ENCODE measurements at regions not wholly inside any gene's neighbourhood (a gene's known extent, or its start where the extent isn't known, plus 50 kb on each side); places are given as distances from the start of the nearest gene placed in this dataset.
A peak's percentile ranks its signal among the peaks of the same experiment; 100 is the strongest.

DNA sequence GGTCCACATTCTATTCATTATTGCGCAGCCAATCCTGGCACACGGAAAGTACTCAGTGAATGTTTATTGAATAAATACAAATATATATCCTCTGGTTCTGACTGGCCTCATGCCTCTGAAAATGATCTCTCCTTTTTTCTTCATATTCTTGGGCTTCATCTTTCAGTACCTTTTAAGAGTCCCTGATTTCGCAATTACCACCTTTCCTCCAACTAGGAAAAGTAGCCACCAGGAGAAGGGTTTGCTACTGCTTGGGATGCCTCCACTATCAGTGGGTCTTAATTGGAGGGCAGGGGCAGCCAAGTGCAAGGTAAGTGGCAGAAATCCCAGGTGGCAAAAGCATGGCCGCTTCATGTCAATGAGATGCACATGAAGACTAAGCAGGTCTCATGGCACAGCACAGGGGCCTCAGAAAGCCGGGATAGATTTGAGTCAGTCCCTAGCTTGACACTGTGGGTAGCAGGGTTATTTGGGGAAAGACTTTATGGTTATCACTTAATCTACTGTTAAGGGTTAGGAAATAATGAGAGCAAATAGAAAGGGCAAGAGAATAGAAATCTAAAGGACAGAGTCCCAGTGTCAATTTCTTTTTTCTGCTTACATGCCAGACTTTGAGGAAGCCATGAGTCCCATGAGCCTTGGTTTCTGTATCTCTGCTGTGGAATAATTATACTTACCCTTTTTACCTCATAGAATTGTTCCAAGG lies 361.1 kb downstream of the MAN2A1 start:
- Histone ChIP-seq H3K27ac (ENCODE audit: low read depth, low read length, severe bottlenecking) (no peak overlapping the region), H3K4me3 (ENCODE audit: extremely low read depth, insufficient read depth, low read length, poor library complexity, severe bottlenecking) (no peak overlapping the region), H3K36me3 (ENCODE audit: control insufficient read depth, insufficient read depth, low read length) (no peaks in the 10 kb centered on the region), H3K9me3 (ENCODE audit: control insufficient read depth, low read length) (no peaks in the 10 kb centered on the region), H3K4me1 (ENCODE audit: control insufficient read depth, insufficient read depth, low read length, poor library complexity, severe bottlenecking) (no peaks in the 10 kb centered on the region)
- WGBS, 2 experiments (ENCODE audit: insufficient coverage in 2 of 2), result 81 to 94% methylated on average over 2 of the region's 5 CpGs

DNA sequence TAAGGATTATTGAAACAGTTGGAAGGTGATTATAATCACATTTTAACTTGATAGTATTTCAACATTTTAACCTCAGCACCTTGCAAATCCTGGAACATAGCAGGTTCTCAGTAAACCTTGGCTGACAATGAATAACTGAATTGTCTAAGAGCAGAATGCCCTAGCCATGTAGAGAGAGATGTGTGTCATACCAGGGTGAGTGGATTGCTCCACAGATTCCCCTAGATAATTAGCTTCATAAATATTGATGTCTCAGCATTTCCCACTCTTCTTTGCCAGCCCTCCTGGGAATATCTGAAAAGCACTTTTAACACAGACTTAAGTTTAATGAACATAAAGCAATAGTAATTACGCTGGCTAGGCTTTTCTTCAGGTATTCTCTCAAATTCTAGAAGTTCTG lies 363.5 kb downstream of the MAN2A1 start:
- Histone ChIP-seq H3K4me1 (ENCODE audit: control insufficient read depth, insufficient read depth, low read length, poor library complexity, severe bottlenecking) (no peaks in the 10 kb centered on the region), H3K36me3 (ENCODE audit: control insufficient read depth, insufficient read depth, low read length) (no peaks in the 10 kb centered on the region), H3K9me3 (ENCODE audit: control insufficient read depth, low read length) (no peaks in the 10 kb centered on the region), H3K27ac (ENCODE audit: low read depth, low read length, severe bottlenecking) (no peak overlapping the region), H3K4me3 (ENCODE audit: extremely low read depth, insufficient read depth, low read length, poor library complexity, severe bottlenecking) (no peak overlapping the region)
- 100% methylated on average over 1 of the region's 1 CpG; no CpG with 5 or more reads in 1 of the 2 experiments for WGBS, 2 experiments (ENCODE audit: insufficient coverage in 2 of 2)

DNA sequence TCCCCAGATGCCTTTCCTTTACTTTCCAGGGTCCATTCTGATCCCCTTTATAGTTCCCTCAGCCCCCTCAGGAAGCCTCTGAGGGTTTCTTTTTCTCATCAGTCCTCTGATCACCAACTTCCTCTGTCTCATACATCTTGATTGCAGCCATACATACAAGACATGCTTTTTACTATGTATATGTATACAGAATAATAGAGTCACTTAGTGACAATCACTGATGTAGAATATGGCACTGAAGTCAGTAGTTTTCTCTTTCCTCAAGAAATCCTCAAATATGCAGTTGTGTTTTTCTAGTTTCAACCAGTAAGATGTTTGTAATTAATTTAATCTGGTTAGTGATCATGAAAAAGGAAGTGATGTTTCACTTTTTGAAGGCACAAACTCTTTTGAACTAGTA lies 364.1 kb downstream of the MAN2A1 start:
- Histone ChIP-seq H3K4me1 (ENCODE audit: control insufficient read depth, insufficient read depth, low read length, poor library complexity, severe bottlenecking) (no peaks in the 10 kb centered on the region), H3K36me3 (ENCODE audit: control insufficient read depth, insufficient read depth, low read length) (no peaks in the 10 kb centered on the region), H3K27ac (ENCODE audit: low read depth, low read length, severe bottlenecking) (no peak overlapping the region), H3K4me3 (ENCODE audit: extremely low read depth, insufficient read depth, low read length, poor library complexity, severe bottlenecking) (no peak overlapping the region), H3K9me3 (ENCODE audit: control insufficient read depth, low read length) (no peaks in the 10 kb centered on the region)

DNA sequence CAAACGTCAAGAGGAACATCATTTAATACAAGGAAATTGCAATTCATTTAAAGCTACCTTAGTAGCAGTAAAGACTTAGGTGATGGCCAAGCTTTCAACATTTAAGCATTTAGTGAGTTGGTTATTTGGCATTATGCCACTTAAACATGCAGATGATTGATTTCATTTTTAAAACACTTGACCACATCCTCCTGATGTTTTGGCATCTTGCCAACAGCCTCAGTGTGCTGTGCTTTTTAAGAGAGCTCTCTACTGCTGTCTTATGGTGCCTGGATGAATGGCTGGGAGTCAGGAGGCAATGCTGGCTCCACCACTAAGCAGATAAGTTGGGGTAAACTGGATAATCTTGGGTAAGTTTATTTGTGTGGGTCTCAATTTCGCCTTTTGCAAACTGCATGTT lies 364.5 kb downstream of the MAN2A1 start:
- Histone ChIP-seq H3K4me3 (ENCODE audit: extremely low read depth, insufficient read depth, low read length, poor library complexity, severe bottlenecking) (no peak overlapping the region), H3K9me3 (ENCODE audit: control insufficient read depth, low read length) (no peaks in the 10 kb centered on the region), H3K36me3 (ENCODE audit: control insufficient read depth, insufficient read depth, low read length) (no peaks in the 10 kb centered on the region), H3K27ac (ENCODE audit: low read depth, low read length, severe bottlenecking) (no peak overlapping the region), H3K4me1 (ENCODE audit: control insufficient read depth, insufficient read depth, low read length, poor library complexity, severe bottlenecking) (no peaks in the 10 kb centered on the region)
- WGBS, 2 experiments (ENCODE audit: insufficient coverage in 2 of 2), result 43 to 71% methylated on average over 1 of the region's 2 CpGs

DNA sequence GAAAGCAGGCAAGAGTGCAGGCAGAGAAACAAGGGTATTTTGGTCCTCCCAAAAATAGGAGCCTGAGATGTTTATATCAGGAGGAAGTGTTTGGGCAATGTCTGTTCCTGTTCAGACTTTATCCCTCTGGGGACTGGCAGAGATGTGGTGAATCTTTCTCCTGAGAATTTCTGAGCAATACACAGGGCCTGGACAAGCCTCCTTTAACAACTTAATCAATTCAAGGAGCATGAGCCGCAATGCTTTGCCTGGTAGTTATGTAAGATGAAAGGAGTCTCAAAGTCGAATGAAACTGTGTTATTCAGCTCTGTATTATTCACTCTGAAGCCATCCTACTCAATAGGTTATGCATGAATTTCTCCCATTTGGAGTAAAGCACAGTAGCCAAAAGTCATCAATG lies 365.6 kb downstream of the MAN2A1 start:
- H3K4me3 ChIP-seq (ENCODE audit: extremely low read depth, insufficient read depth, low read length, poor library complexity, severe bottlenecking), result no peak overlapping the region
- no peaks in the 10 kb centered on the region for H3K9me3 ChIP-seq (ENCODE audit: control insufficient read depth, low read length)
- no peaks in the 10 kb centered on the region for H3K36me3 ChIP-seq (ENCODE audit: control insufficient read depth, insufficient read depth, low read length)
- no peaks in the 10 kb centered on the region for H3K4me1 ChIP-seq (ENCODE audit: control insufficient read depth, insufficient read depth, low read length, poor library complexity, severe bottlenecking)
- WGBS, 2 experiments (ENCODE audit: insufficient coverage in 2 of 2), result 80% methylated on average over 1 of the region's 2 CpGs; no CpG with 5 or more reads in 1 of the 2 experiments
- H3K27ac ChIP-seq (ENCODE audit: low read depth, low read length, severe bottlenecking), result peak overlapping the region; percentile 43

DNA sequence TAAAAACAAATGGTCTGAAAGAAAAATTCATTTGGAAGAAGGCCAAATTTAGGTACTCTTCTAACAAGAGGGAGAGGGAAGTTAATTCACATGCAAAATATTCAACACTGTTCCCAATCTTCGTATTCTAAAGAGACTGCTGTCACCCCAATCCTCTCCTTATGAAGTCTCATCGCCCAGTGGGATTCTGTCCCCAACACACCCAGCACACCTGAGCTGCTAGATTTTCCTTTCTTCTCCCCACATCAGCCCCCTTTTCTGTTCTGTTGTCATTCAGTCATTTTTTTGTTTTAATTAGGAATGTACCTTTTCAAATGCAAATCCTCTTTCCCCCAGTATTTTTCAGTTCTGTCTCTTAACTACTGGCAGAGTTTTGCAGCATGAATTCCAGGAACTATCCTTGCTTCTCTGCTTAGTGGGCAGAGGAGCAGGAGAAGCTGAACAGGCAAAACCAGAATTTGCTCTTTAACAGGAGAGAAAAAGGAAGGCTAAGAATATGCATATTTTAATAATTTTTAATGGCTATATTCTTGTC lies 366.9 kb downstream of the MAN2A1 start:
- Histone ChIP-seq H3K4me3 (ENCODE audit: extremely low read depth, insufficient read depth, low read length, poor library complexity, severe bottlenecking) (no peak overlapping the region), H3K9me3 (ENCODE audit: control insufficient read depth, low read length) (no peaks in the 10 kb centered on the region), H3K4me1 (ENCODE audit: control insufficient read depth, insufficient read depth, low read length, poor library complexity, severe bottlenecking) (no peaks in the 10 kb centered on the region), H3K27ac (ENCODE audit: low read depth, low read length, severe bottlenecking) (no peak overlapping the region), H3K36me3 (ENCODE audit: control insufficient read depth, insufficient read depth, low read length) (no peaks in the 10 kb centered on the region)
- 54 to 73% methylated on average over 2 of the region's 2 CpGs for WGBS, 2 experiments (ENCODE audit: insufficient coverage in 2 of 2)

DNA sequence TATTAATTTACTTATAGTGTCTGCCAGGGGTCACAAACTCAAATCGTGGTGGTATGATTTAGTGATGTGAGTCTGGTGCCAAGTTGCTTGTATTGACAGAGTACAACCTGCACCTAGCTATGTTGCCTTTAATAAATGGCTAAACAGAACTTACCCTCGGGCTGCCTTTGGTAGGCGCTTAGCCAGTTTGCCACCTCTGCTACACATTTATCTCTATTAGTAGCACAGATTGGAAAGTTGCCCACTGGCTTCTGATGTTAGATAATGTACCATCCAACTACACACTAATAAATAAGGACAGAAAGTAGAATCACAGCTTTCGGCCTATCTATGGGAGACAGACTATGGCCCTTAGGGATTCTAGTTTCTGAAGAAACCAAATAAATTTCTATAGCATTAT lies 368.4 kb downstream of the MAN2A1 start:
- Histone ChIP-seq H3K36me3 (ENCODE audit: control insufficient read depth, insufficient read depth, low read length) (no peaks in the 10 kb centered on the region), H3K4me1 (ENCODE audit: control insufficient read depth, insufficient read depth, low read length, poor library complexity, severe bottlenecking) (no peaks in the 10 kb centered on the region), H3K27ac (ENCODE audit: low read depth, low read length, severe bottlenecking) (no peak overlapping the region), H3K9me3 (ENCODE audit: control insufficient read depth, low read length) (no peaks in the 10 kb centered on the region), H3K4me3 (ENCODE audit: extremely low read depth, insufficient read depth, low read length, poor library complexity, severe bottlenecking) (no peak overlapping the region)
- 60% methylated on average over 1 of the region's 4 CpGs; no CpG with 5 or more reads in 1 of the 2 experiments for WGBS, 2 experiments (ENCODE audit: insufficient coverage in 2 of 2)

DNA sequence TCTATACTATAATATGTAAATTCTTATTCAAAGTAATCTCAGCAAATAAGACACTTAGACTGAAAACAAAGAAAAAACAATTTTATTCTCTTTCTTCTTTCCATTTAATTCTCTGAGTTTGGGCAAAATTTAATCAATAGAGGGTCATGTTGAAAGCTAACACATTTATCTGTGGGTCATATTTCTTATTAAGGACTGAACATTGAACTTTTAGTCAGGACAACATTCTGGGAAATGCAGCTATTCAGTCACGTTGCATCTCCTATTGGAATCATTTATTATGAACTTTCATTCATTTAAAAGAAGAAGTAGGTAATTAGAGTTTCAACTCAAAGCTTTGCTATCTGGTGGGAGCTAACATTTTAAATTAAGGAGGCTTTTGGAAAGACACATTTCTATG lies 372.5 kb downstream of the MAN2A1 start:
- Histone ChIP-seq H3K36me3 (ENCODE audit: control insufficient read depth, insufficient read depth, low read length) (no peaks in the 10 kb centered on the region), H3K4me1 (ENCODE audit: control insufficient read depth, insufficient read depth, low read length, poor library complexity, severe bottlenecking) (peaks cover 4% of the 10 kb centered on the region), H3K27ac (ENCODE audit: low read depth, low read length, severe bottlenecking) (no peak overlapping the region), H3K9me3 (ENCODE audit: control insufficient read depth, low read length) (no peaks in the 10 kb centered on the region), H3K4me3 (ENCODE audit: extremely low read depth, insufficient read depth, low read length, poor library complexity, severe bottlenecking) (no peak overlapping the region)
- no CpG with 5 or more reads among the region's 1 CpG for WGBS, 2 experiments (ENCODE audit: insufficient coverage in 2 of 2)

DNA sequence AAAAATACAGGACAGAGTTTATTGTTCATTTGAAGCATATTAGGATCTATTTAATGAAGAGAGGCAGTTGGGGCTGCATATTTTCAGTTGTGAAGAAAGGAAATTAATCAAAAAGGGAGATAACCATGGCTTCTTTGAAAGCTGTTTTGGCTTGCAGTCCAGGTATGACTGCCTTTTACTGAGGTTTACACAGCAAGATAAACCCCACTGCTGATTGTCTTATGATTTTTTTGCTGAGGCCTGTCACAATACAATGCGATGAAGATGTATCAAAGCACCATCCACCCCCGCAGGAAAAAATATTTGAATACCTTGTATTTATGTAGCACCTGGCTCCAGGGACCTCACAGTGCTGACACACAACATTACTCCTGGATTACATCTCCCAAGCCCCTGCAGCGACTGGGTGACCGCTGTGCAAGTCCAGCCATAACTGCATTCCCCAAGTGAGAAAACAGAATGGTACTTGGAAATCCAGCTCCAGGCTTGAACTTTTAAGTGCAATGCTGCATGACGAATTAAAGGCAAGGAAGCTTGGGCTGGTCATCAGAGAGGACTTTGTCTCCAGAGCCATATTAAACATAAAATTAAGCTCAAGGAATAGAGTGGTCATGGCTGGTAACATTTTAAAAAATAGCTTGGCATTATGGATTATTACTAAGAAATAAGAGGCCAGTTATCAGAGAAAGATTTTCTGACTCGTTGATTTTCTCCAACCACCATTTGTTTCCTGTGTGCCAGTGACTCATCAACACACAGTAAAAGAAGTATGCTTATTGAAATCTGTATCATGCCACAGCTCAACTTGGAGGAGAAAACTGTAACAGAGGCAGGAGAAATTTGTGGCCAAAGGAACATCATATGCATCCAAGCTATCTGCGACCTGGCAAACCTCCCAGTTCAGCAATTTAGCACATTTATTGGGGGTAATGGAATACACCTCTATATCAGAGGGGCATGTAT lies 374.2 kb downstream of the MAN2A1 start:
- 94 to 100% methylated on average over 2 to 3 of the region's 7 CpGs for WGBS, 2 experiments (ENCODE audit: insufficient coverage in 2 of 2)

DNA sequence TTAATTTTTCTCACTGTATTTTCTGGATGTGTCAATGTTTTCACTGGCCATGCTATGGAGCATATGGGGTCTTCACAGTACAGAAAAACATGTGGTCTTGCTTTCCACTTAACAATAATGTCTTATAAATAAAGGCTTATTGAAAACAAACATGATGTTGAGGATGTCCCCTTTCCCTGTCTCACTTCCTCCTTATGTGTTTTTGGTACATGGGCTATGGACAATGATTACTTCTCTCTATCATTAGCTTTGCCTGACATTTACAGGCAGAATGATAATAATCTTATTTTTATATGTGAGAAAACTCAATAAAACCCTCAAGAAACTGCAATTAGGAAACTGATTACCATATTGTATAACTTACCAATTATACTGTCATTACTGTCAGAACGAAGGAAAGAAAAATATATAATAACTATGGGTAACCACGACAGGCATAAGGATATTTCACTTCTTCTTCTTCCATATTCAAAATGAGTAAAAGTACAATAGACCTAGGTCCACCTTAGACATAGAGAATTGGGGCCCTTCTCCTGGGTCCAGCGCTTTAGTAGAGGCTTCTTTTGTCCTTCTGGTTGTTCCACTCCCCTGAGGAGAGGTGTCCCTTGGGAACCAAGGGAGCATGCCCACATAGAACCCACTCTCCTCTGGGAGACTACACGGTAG lies 375.0 kb downstream of the MAN2A1 start:
- Histone ChIP-seq H3K9me3 (ENCODE audit: control insufficient read depth, low read length) (no peaks in the 10 kb centered on the region), H3K36me3 (ENCODE audit: control insufficient read depth, insufficient read depth, low read length) (no peaks in the 10 kb centered on the region), H3K4me3 (ENCODE audit: extremely low read depth, insufficient read depth, low read length, poor library complexity, severe bottlenecking) (no peak overlapping the region), H3K4me1 (ENCODE audit: control insufficient read depth, insufficient read depth, low read length, poor library complexity, severe bottlenecking) (peaks cover 4% of the 10 kb centered on the region), H3K27ac (ENCODE audit: low read depth, low read length, severe bottlenecking) (no peak overlapping the region)
- WGBS, 2 experiments (ENCODE audit: insufficient coverage in 2 of 2), result 100% methylated on average over 1 of the region's 4 CpGs; no CpG with 5 or more reads in 1 of the 2 experiments

More for the DNA sequence above, 374.2 kb downstream of the MAN2A1 start:
- no peak overlapping the region for H3K27ac ChIP-seq (ENCODE audit: low read depth, low read length, severe bottlenecking)
- no peak overlapping the region for H3K4me3 ChIP-seq (ENCODE audit: extremely low read depth, insufficient read depth, low read length, poor library complexity, severe bottlenecking)
- H3K36me3 ChIP-seq (ENCODE audit: control insufficient read depth, insufficient read depth, low read length), result no peaks in the 10 kb centered on the region
- peaks cover 4% of the 10 kb centered on the region for H3K4me1 ChIP-seq (ENCODE audit: control insufficient read depth, insufficient read depth, low read length, poor library complexity, severe bottlenecking)
- no peaks in the 10 kb centered on the region for H3K9me3 ChIP-seq (ENCODE audit: control insufficient read depth, low read length)
